Adrenal gland (tissue), 5 donors: ENCODE measurements at regions not wholly inside any gene's neighbourhood (a gene's known extent, or its start where the extent isn't known, plus 50 kb on each side); places are given as distances from the start of the nearest gene placed in this dataset.

Source experiments
- CTCF ChIP-seq, 6 experiments: fragments of 450-650 bp in 4 of 6; fragments of 200-600 bp in 2 of 6; sonication (generic) in 1 of 6; IDR thresholded peaks; 1 replicate in 5 of 6; 2 replicates in 1 of 6; pipeline versions ENCODE4 v1.5.1 to v1.8.0; 2016 to 2021; ENCODE audit warnings: antibody characterized with exemption in 6 of 6, mild to moderate bottlenecking in 2 of 6, moderate library complexity in 1 of 6
- POLR2A ChIP-seq, 2 donors: fragments of 450-650 bp; IDR thresholded peaks; one replicate each; pipeline ENCODE4 v1.6.1; 2017; ENCODE audit warnings: antibody characterized with exemption in 2 of 2, mild to moderate bottlenecking in 2 of 2, moderate library complexity in 1 of 2
- donor health status: DM: no; HTN: no; CAD: no.

- TF ChIP-seq POLR2A (IDR thresholded peaks at IDR 0.05), result no peak
- TF ChIP-seq CTCF (IDR thresholded peaks at IDR 0.05), result no peak
Measured at GRCh38 chr19:32131005-32131404, 214.4 kb upstream of the ZNF507 start.
